ENCODE measurements at regions not wholly inside any gene's neighbourhood (a gene's known extent, or its start where the extent isn't known, plus 50 kb on each side); places are given as distances from the start of the nearest gene placed in this dataset.

DNA sequence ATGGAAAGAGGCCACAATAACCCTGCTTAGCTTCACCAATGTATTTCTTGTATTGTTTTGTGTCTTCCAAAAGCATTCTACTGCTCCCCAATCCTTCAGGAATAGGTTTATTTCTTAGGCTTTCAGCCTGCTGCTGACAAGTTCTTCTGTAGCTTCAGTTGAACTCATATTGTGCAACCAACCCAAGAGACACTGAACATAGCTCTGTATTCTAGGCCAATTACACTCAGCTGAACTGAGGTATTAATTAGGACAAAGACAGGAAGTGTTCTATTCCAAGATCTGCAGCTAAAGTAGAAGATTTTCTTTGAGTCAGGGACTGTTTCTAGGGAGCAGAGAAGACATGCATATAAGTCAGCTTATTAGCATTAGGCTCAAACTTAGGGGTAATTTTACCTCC, 151.8 kb downstream of the LHFPL1 start:
- TF ChIP-seq POLR2A (IDR thresholded peaks at IDR 0.05) (no peak), POLR2AphosphoS5 (IDR thresholded peaks at IDR 0.05) (no peak), EP300 (IDR thresholded peaks at IDR 0.05) (no peak)
- TF ChIP-seq, protein P1, sequence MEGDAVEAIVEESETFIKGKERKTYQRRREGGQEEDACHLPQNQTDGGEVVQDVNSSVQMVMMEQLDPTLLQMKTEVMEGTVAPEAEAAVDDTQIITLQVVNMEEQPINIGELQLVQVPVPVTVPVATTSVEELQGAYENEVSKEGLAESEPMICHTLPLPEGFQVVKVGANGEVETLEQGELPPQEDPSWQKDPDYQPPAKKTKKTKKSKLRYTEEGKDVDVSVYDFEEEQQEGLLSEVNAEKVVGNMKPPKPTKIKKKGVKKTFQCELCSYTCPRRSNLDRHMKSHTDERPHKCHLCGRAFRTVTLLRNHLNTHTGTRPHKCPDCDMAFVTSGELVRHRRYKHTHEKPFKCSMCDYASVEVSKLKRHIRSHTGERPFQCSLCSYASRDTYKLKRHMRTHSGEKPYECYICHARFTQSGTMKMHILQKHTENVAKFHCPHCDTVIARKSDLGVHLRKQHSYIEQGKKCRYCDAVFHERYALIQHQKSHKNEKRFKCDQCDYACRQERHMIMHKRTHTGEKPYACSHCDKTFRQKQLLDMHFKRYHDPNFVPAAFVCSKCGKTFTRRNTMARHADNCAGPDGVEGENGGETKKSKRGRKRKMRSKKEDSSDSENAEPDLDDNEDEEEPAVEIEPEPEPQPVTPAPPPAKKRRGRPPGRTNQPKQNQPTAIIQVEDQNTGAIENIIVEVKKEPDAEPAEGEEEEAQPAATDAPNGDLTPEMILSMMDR (IDR thresholded peaks at IDR 0.05) = no peak
- ATAC-seq = no peak

DNA sequence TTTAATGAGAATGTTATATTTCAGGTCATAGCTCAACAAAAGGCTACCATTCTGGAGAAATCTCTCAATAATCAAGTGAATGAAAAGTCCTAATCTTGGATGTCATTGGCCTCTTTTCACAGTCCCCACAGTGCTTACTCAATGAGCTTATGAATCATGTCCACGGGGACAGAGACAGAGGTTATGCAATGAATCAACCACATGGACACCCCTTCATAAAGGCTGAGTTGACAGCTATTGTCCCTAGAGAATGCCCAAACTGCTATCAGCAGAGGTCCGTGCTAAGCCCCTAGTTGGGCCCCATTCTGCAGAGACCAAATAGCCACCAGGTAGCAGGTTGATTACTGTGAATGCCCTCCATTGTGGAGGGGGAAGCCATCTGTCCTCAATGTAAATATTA, 158.1 kb downstream of the LHFPL1 start:
- no peak for ATAC-seq
- 67% methylated on average over 1 of the region's 2 CpGs; no CpG with 5 or more reads in 1 of the 2 donors for WGBS, 2 donors (ENCODE audit: low coverage in 1 of 2)
- TF ChIP-seq POLR2A (IDR thresholded peaks at IDR 0.05) = no peak
- TF ChIP-seq EP300 (IDR thresholded peaks at IDR 0.05) = no peak
- TF ChIP-seq POLR2AphosphoS5 (IDR thresholded peaks at IDR 0.05) = no peak
- TF ChIP-seq, protein P1 (IDR thresholded peaks at IDR 0.05) = no peak
- no peaks in the 10 kb centered on the region for H3K27me3 ChIP-seq
- no peaks in the 10 kb centered on the region for H3K9me3 ChIP-seq
- H3K36me3 ChIP-seq = no peaks in the 10 kb centered on the region
- H3K4me1 ChIP-seq = no peaks in the 10 kb centered on the region
- H3K4me3 ChIP-seq = no peak overlapping the region
- no peak overlapping the region for H3K27ac ChIP-seq

More for the DNA sequence above, 151.8 kb downstream of the LHFPL1 start:
- Histone ChIP-seq H3K27me3 (no peaks in the 10 kb centered on the region), H3K27ac (no peak overlapping the region), H3K9me3 (no peaks in the 10 kb centered on the region), H3K36me3 (no peaks in the 10 kb centered on the region), H3K4me3 (no peak overlapping the region), H3K4me1 (no peaks in the 10 kb centered on the region)

DNA sequence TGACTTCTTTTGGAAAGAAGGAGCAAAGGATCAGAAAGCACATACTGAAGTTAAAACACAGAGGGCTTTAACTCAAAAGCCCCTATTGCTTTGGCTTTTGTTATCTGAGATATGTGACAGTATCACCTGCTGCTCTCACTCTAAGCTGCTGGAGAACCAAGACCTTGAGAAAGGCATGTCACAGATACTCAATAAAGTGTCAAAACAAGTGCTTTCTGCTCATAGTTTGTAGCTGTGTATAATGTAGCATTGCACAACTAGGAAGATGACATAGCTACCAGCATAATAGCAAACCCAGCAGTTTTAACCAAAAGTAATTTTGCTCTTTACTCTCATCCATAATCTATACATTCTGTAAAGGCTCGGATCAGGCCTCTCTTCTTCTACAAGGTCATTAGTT, 159.6 kb downstream of the LHFPL1 start:
- no peak overlapping the region for H3K4me3 ChIP-seq
- peaks cover 0 to 6% (median 0%) of the 10 kb centered on the region in 3 donors for H3K9me3 ChIP-seq
- no peak for ATAC-seq
- no peak overlapping the region for H3K27ac ChIP-seq
- TF ChIP-seq POLR2A (IDR thresholded peaks at IDR 0.05) (no peak), POLR2AphosphoS5 (IDR thresholded peaks at IDR 0.05) (no peak), EP300 (IDR thresholded peaks at IDR 0.05) (no peak)
- TF ChIP-seq, protein P1 (IDR thresholded peaks at IDR 0.05) = no peak
- no peaks in the 10 kb centered on the region for H3K36me3 ChIP-seq
- no peaks in the 10 kb centered on the region for H3K4me1 ChIP-seq
- H3K27me3 ChIP-seq = no peaks in the 10 kb centered on the region
- 33 to 75% methylated on average over 1 of the region's 1 CpG for WGBS, 2 donors (ENCODE audit: low coverage in 1 of 2)

DNA sequence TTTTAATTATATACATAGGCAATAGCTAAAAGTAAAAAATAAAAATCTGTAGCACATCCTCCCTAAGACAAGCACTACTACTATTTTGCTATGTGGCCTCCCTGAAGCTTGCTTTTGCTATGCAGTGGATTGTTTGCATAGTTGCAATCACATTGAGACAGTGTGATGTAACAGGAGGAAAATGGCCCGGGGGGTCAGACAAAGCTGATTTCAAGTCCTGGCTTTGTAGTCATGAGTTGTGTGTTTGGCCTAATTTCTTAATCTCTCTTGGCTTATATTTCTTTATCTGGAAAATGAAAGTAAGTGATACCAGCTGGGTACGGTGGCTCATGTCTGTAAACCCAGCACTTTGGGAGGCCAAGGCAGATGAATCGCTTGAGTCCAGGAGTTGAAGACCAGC, 166.6 kb downstream of the LHFPL1 start:
- Histone ChIP-seq H3K27ac (no peak overlapping the region), H3K9me3 (peaks cover 0 to 9% (median 0%) of the 10 kb centered on the region in 3 donors), H3K36me3 (no peaks in the 10 kb centered on the region), H3K27me3 (no peaks in the 10 kb centered on the region), H3K4me1 (no peaks in the 10 kb centered on the region), H3K4me3 (no peak overlapping the region)
- ATAC-seq = no peak
- WGBS, 2 donors (ENCODE audit: low coverage in 1 of 2) = 67 to 100% methylated on average over 1 to 2 of the region's 3 CpGs
- TF ChIP-seq, protein P1 (IDR thresholded peaks at IDR 0.05) = no peak
- TF ChIP-seq POLR2AphosphoS5 (IDR thresholded peaks at IDR 0.05) (no peak), EP300 (IDR thresholded peaks at IDR 0.05) (no peak), POLR2A (IDR thresholded peaks at IDR 0.05) (no peak)

DNA sequence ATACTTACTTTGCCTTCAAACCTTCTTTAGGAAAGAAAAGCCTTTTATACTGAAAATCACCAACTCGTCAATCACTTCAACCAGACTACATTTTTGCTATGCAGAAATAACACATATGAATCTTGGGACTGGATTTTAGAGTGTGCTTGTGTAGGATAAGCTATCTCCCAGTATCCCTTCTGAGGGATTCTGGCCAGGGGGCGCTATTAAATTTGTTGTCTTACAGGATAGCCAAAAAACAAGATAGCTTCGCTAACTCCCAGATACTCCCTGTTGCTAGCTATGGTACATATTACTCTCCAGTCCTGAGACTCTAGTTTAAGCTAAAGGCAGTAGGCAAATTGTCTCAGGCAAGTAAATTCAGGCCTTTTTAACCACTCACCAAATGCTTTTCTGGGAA, 167.2 kb downstream of the LHFPL1 start:
- no peak for TF ChIP-seq POLR2A (IDR thresholded peaks at IDR 0.05)
- no peak for TF ChIP-seq EP300 (IDR thresholded peaks at IDR 0.05)
- no peak for TF ChIP-seq POLR2AphosphoS5 (IDR thresholded peaks at IDR 0.05)
- TF ChIP-seq, protein P1 (IDR thresholded peaks at IDR 0.05) = no peak
- H3K36me3 ChIP-seq = no peaks in the 10 kb centered on the region
- no peak overlapping the region for H3K27ac ChIP-seq
- H3K27me3 ChIP-seq = no peaks in the 10 kb centered on the region
- no peak for ATAC-seq
- no peak overlapping the region for H3K4me3 ChIP-seq
- H3K9me3 ChIP-seq = peaks cover 0 to 9% (median 0%) of the 10 kb centered on the region in 3 donors
- no peaks in the 10 kb centered on the region for H3K4me1 ChIP-seq
- WGBS, 2 donors (ENCODE audit: low coverage in 1 of 2) = 35 to 80% methylated on average over 2 to 3 of the region's 3 CpGs

Data from gastroesophageal sphincter (tissue), 4 donors.